ENCODE measurements at regions not wholly inside any gene's neighbourhood (a gene's known extent, or its start where the extent isn't known, plus 50 kb on each side); places are given as distances from the start of the nearest gene placed in this dataset.

DNA sequence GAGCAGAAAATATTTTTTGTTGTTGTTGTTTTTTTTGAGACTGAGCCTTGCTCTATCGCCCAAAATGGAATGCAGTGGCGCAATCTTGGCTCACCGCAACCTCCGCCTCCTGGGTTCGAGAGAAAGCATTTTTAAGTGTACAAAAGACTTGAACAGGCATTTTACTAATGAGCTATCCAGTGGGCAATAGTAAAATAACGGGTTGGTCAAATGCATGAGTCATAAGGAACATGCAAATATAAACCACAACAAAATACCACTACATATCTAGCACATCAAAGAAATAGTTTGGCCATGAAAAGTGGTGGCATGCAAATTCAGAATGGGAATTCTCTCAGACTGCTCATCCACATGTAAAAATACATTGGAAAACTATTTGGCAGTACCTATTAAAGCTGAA lies 71.7 kb upstream of the TMEM106B start:
- Histone ChIP-seq H4K20me1 (ENCODE audit: insufficient read depth) (no peaks in the 10 kb centered on the region), H3K4me2 (no peak overlapping the region), H3K27me3 (ENCODE audit: insufficient read depth, low read depth) (no peaks in the 10 kb centered on the region), H3K4me3 (IDR thresholded peaks at IDR 0.05; ENCODE audit: insufficient read depth, low read depth, low read length) (no peak overlapping the region), H2AFZ (ENCODE audit: low read depth) (no peak overlapping the region), H3K27ac (no peak overlapping the region), H3K9ac (no peak overlapping the region), H3K4me1 (ENCODE audit: low read depth, poor library complexity, severe bottlenecking) (no peaks in the 10 kb centered on the region), H3K79me2 (ENCODE audit: insufficient read depth, low read depth) (no peaks in the 10 kb centered on the region), H3K36me3 (ENCODE audit: insufficient read depth) (no peaks in the 10 kb centered on the region)
- TF ChIP-seq, protein P1, sequence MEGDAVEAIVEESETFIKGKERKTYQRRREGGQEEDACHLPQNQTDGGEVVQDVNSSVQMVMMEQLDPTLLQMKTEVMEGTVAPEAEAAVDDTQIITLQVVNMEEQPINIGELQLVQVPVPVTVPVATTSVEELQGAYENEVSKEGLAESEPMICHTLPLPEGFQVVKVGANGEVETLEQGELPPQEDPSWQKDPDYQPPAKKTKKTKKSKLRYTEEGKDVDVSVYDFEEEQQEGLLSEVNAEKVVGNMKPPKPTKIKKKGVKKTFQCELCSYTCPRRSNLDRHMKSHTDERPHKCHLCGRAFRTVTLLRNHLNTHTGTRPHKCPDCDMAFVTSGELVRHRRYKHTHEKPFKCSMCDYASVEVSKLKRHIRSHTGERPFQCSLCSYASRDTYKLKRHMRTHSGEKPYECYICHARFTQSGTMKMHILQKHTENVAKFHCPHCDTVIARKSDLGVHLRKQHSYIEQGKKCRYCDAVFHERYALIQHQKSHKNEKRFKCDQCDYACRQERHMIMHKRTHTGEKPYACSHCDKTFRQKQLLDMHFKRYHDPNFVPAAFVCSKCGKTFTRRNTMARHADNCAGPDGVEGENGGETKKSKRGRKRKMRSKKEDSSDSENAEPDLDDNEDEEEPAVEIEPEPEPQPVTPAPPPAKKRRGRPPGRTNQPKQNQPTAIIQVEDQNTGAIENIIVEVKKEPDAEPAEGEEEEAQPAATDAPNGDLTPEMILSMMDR (conservative IDR thresholded peaks at IDR 0.05; ENCODE audit: low read depth, low read length): no peak

DNA sequence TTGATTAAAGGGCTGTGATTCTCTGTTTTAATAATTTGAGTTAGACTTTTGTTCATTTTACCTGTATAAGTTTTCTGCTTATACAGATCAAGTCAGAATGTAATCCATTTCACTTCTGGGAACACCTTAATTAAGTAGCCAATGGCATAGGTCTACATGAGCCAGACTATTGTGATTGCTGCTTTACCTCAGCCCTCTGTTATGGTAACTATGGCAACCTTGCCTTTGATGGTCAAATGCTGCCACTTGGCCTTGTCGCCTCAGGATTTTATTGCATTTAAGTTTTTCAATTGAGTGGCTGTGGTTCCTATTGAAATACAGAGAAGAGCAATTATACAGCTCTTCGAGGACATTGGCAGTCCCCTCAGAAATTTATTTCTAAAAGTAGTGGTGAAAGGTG lies 64.3 kb upstream of the TMEM106B start:
- no peak overlapping the region for H3K4me3 ChIP-seq (IDR thresholded peaks at IDR 0.05; ENCODE audit: insufficient read depth, low read depth, low read length)
- no peaks in the 10 kb centered on the region for H3K79me2 ChIP-seq (ENCODE audit: insufficient read depth, low read depth)
- TF ChIP-seq, protein P1 (conservative IDR thresholded peaks at IDR 0.05; ENCODE audit: low read depth, low read length): no peak

DNA sequence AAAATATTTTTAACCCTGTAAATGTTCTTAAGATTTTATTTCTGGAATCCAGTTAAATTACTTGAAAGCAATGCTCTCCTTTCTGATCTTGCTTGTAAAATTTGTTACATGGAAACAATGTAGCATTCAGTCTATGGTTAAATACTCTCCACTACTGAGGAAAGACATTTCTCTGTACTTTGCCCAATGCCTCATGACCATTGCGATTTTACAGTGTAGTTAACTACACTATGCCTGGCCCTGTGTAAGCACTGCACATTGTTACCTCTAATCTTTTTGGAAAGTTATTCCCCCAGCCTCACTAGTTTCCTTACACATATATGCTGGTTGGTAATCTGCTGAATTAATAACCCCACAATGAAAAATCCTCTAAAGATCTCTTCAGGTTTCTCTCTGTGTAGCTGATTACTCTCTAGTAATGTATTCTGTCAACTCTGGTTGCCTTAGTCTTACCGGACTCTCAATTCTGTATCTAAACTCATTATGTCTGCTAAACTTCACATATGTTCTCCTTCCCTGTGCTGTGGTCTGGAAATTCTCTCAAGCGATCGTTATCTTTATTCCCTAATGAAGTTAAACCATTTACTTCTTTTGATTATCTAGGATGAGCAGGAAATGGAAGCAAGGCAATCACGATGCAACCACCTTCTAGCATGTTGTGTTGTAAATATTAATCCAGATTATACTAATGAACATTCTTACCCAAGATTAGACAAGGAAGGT lies 58.7 kb upstream of the TMEM106B start:
- Histone ChIP-seq H3K4me1 (ENCODE audit: low read depth, poor library complexity, severe bottlenecking) (no peaks in the 10 kb centered on the region), H3K9ac (no peak overlapping the region), H3K27me3 (ENCODE audit: insufficient read depth, low read depth) (no peaks in the 10 kb centered on the region), H4K20me1 (ENCODE audit: insufficient read depth) (no peaks in the 10 kb centered on the region), H3K36me3 (ENCODE audit: insufficient read depth) (no peaks in the 10 kb centered on the region), H3K4me3 (IDR thresholded peaks at IDR 0.05; ENCODE audit: insufficient read depth, low read depth, low read length) (no peak overlapping the region), H3K79me2 (ENCODE audit: insufficient read depth, low read depth) (no peaks in the 10 kb centered on the region), H2AFZ (ENCODE audit: low read depth) (no peak overlapping the region), H3K4me2 (no peak overlapping the region), H3K27ac (no peak overlapping the region)
- TF ChIP-seq, protein P1 (conservative IDR thresholded peaks at IDR 0.05; ENCODE audit: low read depth, low read length): no peak

More for the DNA sequence above, 64.3 kb upstream of the TMEM106B start:
- no peaks in the 10 kb centered on the region for H3K36me3 ChIP-seq (ENCODE audit: insufficient read depth)
- H3K4me2 ChIP-seq: no peak overlapping the region
- H2AFZ ChIP-seq (ENCODE audit: low read depth): no peak overlapping the region
- H3K27ac ChIP-seq: no peak overlapping the region
- no peak overlapping the region for H3K9ac ChIP-seq
- no peaks in the 10 kb centered on the region for H4K20me1 ChIP-seq (ENCODE audit: insufficient read depth)
- H3K27me3 ChIP-seq (ENCODE audit: insufficient read depth, low read depth): no peaks in the 10 kb centered on the region
- H3K4me1 ChIP-seq (ENCODE audit: low read depth, poor library complexity, severe bottlenecking): no peaks in the 10 kb centered on the region

DNA sequence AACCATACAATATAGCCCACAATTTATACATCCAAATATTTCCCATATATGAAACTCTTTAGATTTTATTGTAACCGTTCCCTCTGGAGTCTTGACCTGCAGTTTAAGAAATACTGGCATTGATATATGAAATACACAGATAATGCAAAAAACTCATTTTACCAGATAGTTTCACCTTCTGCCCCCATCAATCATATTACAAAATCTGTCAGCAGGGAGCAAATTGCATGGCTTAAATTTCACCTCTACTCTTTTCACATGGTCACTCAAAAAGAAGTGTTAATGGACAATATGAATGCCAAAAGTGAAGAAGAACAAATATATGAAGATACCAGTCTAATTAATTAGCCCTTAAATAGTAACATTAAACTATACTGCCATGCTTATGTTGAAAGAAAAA lies 57.0 kb upstream of the TMEM106B start:
- H3K79me2 ChIP-seq (ENCODE audit: insufficient read depth, low read depth): no peaks in the 10 kb centered on the region
- no peaks in the 10 kb centered on the region for H3K36me3 ChIP-seq (ENCODE audit: insufficient read depth)
- no peaks in the 10 kb centered on the region for H3K4me1 ChIP-seq (ENCODE audit: low read depth, poor library complexity, severe bottlenecking)
- H3K9ac ChIP-seq: no peak overlapping the region
- no peak overlapping the region for H3K4me3 ChIP-seq (IDR thresholded peaks at IDR 0.05; ENCODE audit: insufficient read depth, low read depth, low read length)
- no peak overlapping the region for H3K4me2 ChIP-seq
- H3K27me3 ChIP-seq (ENCODE audit: insufficient read depth, low read depth): no peaks in the 10 kb centered on the region
- H4K20me1 ChIP-seq (ENCODE audit: insufficient read depth): no peaks in the 10 kb centered on the region
- no peak overlapping the region for H2AFZ ChIP-seq (ENCODE audit: low read depth)
- no peak overlapping the region for H3K27ac ChIP-seq
- TF ChIP-seq, protein P1 (conservative IDR thresholded peaks at IDR 0.05; ENCODE audit: low read depth, low read length): no peak

Measured in KMS-11 (cell line).